LNCAP (cell line): ENCODE measurements at regions not wholly inside any gene's neighbourhood (a gene's known extent, or its start where the extent isn't known, plus 50 kb on each side); places are given as distances from the start of the nearest gene placed in this dataset.

Experiments
- TF ChIP-seq, protein P1 (sequence below): fragments of 450-650 bp; IDR thresholded peaks from 2 replicates; pipeline ENCODE4 v1.5.1; 2017; ENCODE audit warnings: mild to moderate bottlenecking

DNA sequence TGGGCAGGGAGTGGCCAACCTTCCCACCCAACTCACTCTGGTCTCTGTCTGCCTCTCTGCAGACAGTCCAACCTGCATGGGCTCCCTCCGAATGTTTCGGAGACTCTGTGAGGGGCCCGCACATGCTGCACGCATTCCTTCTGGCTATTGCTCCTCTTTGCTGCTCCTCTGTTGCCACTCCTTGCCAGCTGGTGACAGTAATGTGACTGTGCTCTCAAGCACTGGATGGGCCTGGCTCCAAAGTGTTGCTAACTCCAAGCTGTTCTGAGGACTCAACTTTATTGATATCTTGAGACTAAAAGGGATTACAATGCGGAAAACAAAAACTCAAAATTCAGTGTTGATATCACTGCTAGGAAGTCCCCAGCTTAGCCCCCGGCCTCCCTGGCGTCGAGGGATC is 105.4 kb upstream of the KIF5B start:
- TF ChIP-seq, protein P1, sequence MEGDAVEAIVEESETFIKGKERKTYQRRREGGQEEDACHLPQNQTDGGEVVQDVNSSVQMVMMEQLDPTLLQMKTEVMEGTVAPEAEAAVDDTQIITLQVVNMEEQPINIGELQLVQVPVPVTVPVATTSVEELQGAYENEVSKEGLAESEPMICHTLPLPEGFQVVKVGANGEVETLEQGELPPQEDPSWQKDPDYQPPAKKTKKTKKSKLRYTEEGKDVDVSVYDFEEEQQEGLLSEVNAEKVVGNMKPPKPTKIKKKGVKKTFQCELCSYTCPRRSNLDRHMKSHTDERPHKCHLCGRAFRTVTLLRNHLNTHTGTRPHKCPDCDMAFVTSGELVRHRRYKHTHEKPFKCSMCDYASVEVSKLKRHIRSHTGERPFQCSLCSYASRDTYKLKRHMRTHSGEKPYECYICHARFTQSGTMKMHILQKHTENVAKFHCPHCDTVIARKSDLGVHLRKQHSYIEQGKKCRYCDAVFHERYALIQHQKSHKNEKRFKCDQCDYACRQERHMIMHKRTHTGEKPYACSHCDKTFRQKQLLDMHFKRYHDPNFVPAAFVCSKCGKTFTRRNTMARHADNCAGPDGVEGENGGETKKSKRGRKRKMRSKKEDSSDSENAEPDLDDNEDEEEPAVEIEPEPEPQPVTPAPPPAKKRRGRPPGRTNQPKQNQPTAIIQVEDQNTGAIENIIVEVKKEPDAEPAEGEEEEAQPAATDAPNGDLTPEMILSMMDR: no peak

DNA sequence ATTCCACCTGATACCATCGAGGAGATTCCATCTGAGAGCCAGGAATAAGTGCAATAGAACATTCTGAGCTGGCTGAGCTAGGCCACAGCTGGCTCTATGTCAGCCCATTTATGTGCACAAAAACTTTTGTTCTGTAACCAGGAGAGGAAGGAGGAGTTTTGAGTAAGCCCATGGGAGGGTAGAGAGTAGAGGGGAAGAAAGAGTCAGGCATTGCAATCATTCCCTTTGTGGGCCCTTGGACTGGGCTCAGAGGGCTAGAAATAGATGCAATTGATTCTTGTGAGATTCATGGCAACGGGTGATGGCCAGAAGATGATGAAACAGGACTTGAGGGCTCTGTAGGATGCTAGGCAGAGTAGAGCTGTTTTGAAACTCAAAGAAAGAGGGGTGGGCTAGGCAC is 104.6 kb upstream of the KIF5B start:
- TF ChIP-seq, protein P1: no peak

DNA sequence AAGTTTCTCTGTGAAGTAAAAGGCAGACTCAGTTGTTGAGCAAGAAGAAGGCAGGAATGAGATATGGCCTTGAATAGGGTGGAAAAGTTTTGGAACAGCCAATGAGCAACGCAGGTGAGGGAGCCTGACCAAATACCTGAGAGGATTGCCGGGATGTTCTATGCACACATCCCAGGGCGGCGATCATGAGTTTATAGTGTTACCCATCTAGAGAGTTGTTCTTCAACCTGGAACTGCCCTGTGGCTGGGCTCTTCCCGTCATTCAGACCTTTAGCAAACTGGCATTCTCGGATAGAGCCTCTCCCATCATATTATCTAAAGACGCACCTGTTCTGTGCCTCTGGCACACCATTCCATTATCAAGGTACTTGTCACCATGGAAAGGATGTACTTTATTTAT is 103.0 kb upstream of the KIF5B start:
- TF ChIP-seq, protein P1: no peak

DNA sequence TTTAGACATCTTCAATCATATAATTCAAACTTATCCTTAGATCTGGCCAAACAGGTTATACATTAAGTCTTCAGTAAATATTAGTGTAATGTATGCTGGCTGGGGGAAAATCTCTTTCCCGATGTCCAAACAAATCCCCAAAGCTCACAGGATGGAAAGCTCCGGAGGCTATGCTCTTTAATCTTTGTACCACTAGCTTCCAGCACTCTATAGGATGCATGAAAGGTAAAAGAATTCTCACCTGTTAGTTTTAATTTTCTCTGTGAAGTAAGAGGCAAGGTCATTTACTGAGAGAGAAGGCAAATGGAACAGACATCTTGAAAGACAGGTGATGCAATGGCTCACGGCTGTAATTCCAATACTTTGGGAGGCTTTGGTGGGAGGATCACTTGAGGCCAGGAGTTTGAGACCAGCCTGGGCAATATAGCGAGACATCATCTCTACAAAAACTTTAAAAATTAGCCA is 99.8 kb upstream of the KIF5B start:
- TF ChIP-seq, protein P1: no peak

DNA sequence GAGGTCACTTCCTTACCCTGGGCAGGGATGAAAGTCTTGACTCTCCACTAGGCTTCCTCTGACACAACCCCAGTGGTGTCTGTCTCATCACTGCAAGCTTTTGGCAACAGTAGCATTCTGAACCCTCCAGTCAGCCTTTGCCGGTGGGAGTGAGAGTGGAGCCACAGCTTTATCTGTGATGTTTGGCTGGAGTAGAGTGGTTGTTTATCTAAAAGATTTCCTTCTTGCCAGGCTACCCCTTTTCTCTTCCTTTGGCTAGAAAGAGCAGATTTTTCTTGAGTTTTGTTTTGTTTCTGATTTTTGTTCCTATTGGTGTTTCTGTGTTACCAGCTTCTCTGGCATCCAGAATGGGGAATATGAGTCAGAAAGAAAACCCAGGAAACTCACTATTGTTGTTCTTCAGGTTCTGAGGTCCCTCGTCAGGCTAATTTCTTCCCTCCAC is 98.9 kb upstream of the KIF5B start:
- TF ChIP-seq, protein P1: no peak

DNA sequence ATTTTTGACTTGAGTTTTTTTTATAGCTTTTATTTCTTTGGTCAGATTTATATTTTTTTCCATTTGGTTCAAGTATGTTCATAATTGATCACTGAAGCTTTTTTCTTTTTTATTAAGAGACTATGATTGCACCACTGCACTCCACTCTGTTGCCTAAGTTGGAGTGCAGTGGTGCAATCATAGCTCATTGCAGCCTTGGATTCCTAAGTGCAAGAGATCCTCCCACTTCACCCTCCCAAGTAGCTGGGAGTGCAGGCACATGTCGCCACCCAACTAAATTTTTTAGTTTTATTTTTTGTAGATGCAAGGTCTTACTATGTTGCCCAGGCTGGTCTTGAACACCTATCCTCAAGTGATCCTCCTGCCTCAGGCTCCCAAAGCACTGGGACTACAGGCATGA is 97.7 kb upstream of the KIF5B start:
- TF ChIP-seq, protein P1: no peak

DNA sequence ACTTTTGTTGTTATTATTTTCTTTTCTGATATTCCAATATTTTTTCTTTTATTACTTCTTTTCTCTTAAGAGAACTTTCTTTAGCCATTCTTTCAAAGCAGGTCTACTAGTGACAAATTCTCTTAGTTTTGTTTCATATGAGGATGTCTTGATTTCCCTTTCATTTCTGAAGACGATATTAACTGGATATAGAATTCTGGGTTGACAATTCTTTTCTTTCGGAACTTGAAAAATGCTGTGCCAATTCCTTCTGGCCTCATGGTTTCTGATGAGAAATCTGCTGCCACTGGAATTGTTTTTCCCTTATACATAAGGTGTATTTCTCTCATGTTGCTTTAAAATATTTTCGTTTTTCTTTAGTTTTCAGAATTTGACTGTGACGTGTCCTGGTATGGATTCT is 97.0 kb upstream of the KIF5B start:
- TF ChIP-seq, protein P1: no peak

DNA sequence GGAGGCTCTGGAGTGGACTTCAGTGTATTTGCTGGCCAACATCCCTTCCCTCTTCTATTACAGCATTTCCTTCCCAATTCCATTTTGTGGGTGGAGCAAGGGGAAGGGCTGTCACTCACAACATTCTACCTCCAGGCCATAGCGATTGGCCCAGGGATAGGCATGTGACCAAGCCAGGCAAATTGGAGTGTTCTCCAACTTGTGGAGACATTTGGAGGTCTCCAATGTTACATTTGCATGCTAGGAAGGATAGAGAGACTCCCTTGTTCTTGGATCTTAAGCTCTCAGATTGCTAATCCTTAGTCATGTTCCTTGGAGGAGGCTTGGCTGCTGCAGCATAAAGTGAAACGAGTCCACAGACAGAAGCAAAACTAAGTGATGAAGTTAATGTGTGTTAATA is 95.6 kb upstream of the KIF5B start:
- TF ChIP-seq, protein P1: no peak
